LNCaP clone FGC (cell line): ENCODE measurements at regions not wholly inside any gene's neighbourhood (a gene's known extent, or its start where the extent isn't known, plus 50 kb on each side); places are given as distances from the start of the nearest gene placed in this dataset.
"Not testable (repeated sequence)": the region's sequence is repeated elsewhere in the genome, so short reads cannot be mapped to it uniquely, and the experiment has no call there.

ENCODE experiments used
- DNase-seq: peaks from one replicate; pipeline ENCODE4 v3.0.0-alpha.2; 2011; ENCODE audit warnings: low read depth
- H3K4me3 ChIP-seq: 2 replicates; pipeline ENCODE4 v1.5.1; 2011; ENCODE audit warnings: mild to moderate bottlenecking, low read depth, low read length, control low read depth
- TF ChIP-seq, protein P1 (sequence below): IDR thresholded peaks from 2 replicates; pipeline ENCODE4 v1.5.1; 2012; ENCODE audit warnings: mild to moderate bottlenecking; ENCODE audit not compliant: control insufficient read depth, insufficient read depth; ENCODE audit errors: extremely low read depth

DNA sequence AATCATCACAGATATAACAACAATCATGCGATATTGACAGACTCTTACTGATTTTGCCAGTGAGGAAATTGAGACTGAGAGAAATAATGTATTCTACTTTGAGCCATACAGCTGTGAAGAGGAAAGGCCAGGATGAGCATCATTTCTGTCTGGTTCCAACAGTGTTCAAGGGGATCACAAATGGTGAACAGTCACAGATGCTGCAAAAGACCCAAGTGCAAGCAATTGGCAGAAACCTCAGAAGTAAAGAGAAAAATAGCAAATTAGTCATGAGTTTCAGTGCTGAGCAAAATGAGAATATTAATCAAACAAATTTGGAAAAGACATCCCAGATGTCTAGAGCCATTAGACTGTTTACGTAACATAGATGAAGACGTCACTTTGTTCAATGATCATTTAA, 114.1 kb downstream of the RAB38 start:
- H3K4me3 ChIP-seq, result no peak overlapping the region
- DNase-seq, result no peak
- TF ChIP-seq, protein P1, sequence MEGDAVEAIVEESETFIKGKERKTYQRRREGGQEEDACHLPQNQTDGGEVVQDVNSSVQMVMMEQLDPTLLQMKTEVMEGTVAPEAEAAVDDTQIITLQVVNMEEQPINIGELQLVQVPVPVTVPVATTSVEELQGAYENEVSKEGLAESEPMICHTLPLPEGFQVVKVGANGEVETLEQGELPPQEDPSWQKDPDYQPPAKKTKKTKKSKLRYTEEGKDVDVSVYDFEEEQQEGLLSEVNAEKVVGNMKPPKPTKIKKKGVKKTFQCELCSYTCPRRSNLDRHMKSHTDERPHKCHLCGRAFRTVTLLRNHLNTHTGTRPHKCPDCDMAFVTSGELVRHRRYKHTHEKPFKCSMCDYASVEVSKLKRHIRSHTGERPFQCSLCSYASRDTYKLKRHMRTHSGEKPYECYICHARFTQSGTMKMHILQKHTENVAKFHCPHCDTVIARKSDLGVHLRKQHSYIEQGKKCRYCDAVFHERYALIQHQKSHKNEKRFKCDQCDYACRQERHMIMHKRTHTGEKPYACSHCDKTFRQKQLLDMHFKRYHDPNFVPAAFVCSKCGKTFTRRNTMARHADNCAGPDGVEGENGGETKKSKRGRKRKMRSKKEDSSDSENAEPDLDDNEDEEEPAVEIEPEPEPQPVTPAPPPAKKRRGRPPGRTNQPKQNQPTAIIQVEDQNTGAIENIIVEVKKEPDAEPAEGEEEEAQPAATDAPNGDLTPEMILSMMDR, result no peak

GRCh38 chr11:88059326-88059725, 115.9 kb downstream of the RAB38 start:
- no peak for DNase-seq
- TF ChIP-seq, protein P1, result no peak
- no peak overlapping the region for H3K4me3 ChIP-seq

- H3K4me3 ChIP-seq, result no peak overlapping the region
- TF ChIP-seq, protein P1, result no peak
- no peak for DNase-seq
Measured at GRCh38 chr11:88051396-88051795, 123.8 kb downstream of the RAB38 start.

- H3K4me3 ChIP-seq, result no peak overlapping the region
- DNase-seq, result no peak
- TF ChIP-seq, protein P1, result no peak
Measured at GRCh38 chr11:88050247-88050646, 125.0 kb downstream of the RAB38 start.

- not testable (repeated sequence) for H3K4me3 ChIP-seq, DNase-seq
Measured at GRCh38 chr11:88045288-88045687, 130.0 kb downstream of the RAB38 start.

DNA sequence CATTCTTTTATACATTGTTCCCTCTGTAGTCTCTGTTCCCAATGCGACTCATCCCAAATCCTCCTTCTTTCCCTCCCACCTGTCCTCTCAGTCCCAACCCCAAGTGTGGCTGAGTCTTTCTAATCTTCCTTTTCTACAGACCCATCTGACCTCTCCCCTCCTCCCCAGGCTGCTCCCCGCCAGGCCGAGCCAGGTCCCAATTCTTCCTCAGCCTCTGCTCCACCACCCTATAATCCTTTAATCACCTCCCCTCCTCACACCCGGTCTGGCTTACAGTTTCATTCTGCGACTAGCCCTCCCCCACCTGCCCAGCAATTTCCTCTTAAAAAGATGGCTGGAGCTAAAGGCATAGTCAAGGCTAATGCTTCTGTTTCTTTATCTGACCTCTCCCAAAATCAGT, 130.6 kb downstream of the RAB38 start:
- DNase-seq, H3K4me3 ChIP-seq: not testable (repeated sequence)

DNA sequence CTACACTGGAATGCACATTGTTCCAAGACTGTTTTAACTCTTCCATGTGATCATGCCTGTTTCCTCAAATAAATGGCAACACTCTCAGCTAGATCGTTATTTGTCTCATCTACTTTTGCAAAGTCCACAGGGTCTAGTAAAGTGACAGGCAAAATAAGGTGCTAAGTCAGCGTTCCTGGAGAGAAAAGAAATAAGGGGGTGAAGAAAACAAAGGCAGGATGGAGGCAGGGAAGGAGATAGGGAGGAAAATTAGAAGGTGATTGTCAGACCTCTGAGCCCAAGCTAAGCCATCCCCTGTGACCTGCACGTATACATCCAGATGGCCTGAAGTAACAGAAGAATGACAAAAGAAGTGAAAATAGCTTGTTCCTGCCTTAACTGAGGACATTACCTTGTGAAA, 132.1 kb downstream of the RAB38 start:
- TF ChIP-seq, protein P1, result no peak
- H3K4me3 ChIP-seq, result no peak overlapping the region
- DNase-seq, result no peak

DNA sequence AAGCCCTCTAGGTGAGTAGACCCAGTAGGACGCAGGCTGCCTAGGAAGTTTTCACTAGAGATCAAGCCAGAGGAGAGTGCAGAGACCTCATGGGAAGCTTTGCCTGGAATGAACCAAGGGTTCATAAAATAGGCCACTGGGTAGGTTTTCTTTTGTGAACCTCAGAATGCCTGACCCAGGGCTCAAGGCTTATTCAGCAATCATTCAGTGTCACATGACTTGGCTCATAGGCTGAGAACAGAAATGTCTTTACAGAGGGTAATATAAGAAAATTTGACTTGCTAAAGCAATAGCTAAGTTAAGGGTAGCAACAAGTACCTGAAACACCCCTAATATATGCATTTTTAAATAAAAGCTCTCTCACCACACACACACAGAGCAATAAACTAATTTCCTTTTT, 132.6 kb downstream of the RAB38 start:
- no peak overlapping the region for H3K4me3 ChIP-seq
- DNase-seq, result no peak
- TF ChIP-seq, protein P1, result no peak
